Epidermal melanocyte (primary cell): ENCODE measurements at regions not wholly inside any gene's neighbourhood (a gene's known extent, or its start where the extent isn't known, plus 50 kb on each side); places are given as distances from the start of the nearest gene placed in this dataset.
"Not testable (repeated sequence)": the region's sequence is repeated elsewhere in the genome, so short reads cannot be mapped to it uniquely, and the experiment has no call there.

Source experiments
- DNase-seq: peaks from one replicate; pipeline ENCODE4 v3.0.0; 2011; ENCODE audit warnings: low spot score; ENCODE audit not compliant: insufficient read length

DNA sequence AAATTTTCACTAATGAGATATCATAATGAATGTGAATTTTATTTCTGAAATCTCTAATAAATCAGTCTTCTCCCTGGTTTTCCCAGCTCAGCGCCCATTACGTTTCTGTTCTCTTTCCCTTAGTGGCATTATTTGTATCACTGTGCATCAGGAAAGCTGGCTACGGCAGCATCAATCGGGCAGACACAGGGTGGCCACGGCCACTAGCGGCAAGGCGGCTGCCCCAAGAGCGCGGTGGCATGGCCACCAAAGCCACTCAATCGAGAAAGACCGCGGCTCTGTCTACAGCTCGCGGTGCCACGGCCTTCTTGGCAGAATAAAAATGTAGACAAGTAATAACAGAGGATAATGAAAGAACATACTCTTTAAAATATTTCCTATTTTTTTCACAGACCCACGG lies 168.0 kb downstream of the RPIA start:
- no peak for DNase-seq

DNA sequence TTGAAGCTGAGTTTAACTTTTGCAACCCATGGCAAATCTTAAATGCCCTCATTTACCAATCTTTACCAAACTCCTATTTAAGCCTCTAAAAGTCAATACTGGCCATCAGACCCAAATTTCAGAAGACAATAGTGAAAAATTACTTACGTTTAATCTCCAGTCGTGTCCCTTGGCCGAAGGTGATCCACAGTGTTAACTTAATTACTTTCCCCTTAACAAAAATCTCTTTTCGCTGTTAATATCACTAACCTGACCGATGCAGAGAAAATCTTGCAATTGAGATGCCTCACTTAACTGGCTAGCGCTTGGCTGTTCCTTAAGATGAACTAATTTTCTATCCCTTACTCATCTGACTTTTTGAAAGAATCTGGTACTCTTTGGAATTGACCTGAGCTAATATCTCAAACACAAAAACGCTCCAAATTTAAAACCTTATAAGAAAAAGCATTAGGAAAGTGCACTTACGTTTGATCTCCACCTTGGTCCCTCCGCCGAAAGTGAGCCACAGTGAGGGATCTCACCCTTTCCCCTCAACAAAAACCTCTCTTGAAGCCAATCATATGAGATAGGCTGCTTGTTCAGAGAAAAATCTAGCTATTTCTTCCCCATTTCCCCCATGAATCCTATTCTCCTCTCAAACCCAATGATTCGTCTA lies 169.1 kb downstream of the RPIA start:
- DNase-seq = no peak

DNA sequence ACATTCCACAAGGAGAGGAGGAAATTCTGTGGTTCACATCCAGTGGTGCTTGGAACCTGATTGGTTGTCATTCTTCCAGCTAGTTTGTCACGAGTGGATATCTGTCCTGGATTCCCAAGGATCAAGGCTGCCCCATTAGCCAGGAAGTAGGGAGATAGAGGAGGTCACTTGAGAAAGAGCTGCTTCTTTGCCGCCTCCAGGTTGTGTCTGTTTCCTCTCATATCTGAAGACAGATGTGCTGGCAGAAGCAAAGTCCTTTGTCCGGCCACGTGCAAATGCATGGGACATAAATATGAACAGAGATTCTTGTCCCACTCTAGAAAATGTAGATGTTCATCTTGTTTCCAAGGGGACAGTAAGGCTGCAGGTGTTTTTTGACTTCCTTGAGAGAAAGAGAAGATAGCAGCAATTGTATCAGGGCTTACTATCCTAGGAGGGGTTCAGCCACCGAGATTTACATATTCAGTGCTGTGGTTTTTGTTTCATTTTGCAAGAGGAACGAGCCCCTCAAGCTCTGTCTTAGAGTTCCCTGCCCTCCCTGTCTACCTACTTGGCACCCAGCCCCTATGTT lies 174.4 kb downstream of the RPIA start:
- DNase-seq = no peak

DNA sequence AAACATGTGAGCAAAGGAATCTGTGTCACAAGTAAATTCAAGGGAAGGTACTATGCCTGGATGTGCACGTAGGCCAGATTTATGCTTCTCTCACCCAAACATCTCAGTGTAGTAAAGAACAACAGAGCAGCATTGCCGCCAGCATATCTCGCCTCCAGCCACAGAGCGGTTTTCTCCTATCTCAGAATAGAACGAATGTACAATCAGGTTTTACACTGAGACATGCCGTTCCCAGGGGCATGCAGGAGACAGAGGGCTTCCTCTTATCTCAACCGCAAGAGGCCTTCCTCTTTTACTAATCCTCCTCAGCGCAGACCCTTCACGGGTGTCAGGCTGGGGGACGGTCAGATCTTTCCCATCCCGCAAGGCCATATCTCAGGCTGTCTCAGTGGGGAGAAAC lies 175.3 kb downstream of the RPIA start:
- DNase-seq = no peak

DNA sequence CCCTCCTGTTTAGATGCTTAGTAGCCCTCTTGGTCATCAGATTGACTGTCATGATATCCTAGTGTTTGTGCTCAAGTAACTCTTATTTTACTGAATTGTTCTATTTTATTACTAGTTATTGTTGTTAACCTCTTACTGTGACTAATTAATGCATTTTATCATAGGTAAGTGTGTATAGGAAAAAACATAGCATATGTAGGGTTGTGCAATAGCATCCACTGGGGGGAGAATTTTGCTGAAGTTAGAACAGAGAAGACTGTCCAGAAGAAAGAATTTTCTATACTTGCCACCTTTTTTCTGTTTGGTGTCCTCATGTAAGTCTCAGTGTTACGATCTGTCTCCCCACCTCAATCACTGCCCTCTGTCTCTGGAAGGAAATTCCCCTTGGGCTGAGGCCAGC lies 177.4 kb downstream of the RPIA start:
- no peak for DNase-seq

DNA sequence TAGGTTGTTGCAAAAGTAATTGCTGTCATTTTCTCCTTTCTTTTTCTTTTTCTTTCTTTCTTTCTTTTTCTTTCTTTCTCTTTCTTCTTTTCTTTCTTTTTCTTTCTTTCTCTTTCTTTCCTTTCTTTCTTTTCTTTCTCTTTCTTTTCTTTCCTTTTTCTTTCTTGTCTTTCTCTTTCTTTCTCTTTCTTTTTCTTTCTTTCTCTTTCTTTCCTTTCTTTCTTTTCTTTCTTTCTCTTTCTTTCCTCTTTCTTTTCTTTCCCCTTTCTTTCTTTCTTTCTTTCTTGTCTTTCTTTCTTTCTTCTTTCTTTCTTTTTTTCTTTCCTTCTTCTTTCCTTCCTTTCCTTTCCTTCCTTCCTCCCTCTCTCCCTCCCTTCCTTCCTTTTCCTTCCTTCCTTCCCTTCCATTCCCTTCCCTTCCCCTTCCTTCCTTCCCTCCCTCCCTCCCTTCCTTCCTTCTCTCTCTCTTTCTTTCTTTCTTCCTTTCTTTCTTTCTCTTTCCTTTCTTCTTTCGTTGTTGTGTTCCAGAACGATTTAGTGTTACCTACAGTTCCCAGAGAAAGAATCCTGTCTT lies 178.9 kb downstream of the RPIA start:
- DNase-seq = no peak

DNA sequence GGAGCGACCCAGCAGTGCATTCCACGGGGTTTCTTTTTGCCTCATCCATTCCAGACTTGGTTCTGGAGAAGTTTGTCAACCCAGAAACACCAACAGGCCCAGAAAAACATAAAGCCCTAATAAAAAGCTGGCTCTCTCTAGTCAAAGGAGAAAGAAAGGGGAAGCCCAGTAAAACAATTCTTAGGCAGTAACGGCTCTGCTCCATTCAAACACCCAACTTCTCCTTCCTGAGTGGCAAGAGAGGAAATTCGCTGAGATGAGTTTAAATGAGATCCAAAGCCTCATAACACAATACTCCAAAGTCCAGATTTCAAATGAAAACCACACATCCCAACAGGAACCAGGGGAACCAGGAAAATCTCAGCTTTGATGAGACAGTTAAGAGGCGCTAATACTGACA lies 179.9 kb downstream of the RPIA start:
- DNase-seq = no peak

DNA sequence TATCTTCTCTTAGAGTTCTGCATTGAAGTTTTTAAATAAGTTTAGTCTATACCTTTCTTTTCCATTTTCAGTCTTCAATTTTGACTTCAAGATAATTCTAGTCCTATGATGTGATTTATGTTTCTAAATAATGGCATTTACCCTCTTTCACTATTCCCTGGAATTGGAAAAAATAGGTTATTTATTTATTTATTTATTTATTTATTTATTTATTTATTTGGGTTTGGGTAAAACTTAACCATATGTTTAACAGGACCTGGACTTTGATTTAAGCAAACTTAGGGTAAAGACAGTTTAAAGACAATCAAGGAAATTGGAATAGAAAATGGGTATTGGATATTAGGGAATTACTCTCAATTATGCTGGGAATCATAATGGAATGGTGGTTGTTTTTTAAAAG lies 182.1 kb downstream of the RPIA start:
- no peak for DNase-seq

DNA sequence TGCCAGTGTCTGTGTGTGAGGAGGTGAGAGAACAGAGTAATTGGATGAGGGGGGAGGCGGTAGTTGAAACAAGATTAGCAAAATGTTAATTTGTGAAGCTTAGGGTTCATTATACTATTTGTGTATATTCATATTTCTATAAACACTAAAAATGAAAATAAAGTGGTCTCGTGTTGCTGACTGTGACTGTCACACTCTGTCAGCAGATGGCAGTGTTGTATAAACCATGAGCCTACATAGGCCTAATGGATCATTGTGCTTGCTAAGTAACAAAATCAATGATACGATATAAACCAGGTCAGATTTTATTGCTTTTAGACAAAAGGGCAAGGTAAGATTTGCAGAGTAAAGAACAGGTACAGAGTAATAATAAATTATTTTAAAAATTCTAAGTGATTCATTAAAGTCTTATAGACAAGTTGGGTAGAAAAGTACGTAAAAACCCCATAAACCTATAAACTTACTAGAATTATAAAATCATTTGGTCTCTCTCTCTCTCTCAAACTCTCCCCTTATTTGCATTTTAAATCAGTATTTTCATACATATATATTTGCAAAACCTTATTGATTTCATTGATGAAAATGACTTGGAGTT lies 182.7 kb downstream of the RPIA start:
- peak; percentile 34 for DNase-seq

DNA sequence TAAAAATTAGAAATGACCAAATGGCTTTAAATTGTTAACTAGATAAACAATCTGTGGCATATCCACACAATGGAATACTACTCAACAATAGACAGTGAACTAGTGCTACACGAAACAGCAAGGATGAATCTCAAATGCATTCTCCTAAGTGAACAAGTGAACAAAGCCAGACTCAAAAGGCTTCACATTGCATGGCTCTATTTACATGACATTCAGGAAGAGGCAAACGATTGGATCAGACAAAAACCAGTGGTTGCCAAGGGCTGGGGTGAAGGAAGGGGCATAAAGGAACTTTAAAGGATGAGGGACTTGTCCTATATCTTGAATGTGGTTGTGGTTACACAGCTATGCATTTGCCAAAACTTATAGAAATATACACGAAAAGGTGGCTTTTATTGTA lies 184.3 kb downstream of the RPIA start:
- DNase-seq = no peak

DNA sequence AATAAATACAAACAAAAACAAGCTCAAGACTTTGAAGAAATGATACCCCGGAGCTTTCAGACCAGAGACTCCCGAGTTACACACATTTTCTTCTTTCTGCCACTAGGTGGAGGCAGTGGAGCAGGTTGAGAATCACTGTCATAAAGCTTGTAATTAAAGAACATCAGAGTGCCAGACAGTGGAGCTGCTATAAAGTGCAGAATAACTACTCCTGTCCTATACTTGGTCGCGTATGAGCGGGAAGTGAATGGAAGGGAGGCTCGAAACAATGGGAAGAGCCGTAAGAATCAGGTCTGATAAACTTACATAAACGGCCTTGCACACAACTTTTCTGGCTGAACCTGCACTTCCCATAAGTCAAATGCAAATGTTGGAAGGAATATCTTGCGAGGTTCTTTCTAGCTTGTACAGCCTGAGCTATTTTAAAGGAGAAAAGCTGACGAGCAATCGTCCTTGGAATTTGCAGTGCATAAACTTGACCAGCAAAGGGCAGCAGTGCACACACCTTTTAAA lies 189.0 kb downstream of the RPIA start:
- DNase-seq = peak; percentile 31

DNA sequence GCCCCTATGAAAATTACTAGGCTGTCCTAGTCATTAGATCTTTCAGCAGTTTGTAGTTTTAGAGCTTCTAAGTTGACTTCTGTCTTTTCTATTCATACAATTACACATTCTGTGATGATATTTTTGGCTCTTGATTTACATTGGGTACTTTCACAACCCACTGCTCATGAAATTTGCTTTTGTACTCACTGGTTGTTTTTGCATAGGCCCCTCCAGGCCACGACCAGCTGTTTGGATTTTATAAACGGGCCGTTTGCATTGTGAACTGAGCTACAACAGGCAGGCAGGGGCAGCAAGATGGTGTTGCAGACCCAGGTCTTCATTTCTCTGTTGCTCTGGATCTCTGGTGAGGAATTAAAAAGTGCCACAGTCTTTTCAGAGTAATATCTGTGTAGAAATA lies 193.8 kb downstream of the RPIA start:
- no peak for DNase-seq

DNA sequence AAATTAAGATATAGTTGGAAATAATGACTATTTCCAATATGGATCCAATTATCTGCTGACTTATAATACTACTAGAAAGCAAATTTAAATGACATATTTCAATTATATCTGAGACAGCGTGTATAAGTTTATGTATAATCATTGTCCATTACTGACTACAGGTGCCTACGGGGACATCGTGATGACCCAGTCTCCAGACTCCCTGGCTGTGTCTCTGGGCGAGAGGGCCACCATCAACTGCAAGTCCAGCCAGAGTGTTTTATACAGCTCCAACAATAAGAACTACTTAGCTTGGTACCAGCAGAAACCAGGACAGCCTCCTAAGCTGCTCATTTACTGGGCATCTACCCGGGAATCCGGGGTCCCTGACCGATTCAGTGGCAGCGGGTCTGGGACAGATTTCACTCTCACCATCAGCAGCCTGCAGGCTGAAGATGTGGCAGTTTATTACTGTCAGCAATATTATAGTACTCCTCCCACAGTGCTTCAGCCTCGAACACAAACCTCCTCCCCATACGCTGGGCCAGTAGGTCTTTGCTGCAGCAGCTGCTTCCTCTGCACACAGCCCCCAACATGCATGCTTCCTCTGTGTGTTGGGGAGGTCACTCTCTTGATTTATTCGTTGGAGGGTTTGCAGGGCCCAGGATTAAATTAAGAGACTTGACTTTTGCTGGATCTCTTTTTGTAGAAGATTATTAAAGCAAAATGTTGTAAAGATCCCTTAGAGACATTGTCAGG lies 194.4 kb downstream of the RPIA start:
- DNase-seq = no peak

DNA sequence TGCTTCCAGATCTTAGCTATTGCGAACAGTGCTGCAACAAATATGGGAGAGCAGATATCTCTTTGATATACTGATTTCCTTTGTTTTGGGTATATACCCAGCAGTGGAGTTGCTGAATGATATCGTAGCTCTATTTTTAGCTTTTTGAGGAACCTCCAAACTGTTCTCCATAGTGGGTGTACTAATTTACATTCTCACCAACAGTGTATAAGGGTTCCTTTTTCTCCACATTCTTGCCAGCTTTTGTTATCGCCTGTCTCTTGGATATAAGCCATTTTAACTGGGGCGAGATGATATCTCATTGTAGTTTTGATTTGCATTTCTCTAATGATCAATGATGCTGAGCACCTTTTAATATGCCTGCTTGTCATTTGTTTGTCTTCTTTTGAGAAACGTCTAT lies 196.0 kb downstream of the RPIA start:
- DNase-seq = not testable (repeated sequence)

DNA sequence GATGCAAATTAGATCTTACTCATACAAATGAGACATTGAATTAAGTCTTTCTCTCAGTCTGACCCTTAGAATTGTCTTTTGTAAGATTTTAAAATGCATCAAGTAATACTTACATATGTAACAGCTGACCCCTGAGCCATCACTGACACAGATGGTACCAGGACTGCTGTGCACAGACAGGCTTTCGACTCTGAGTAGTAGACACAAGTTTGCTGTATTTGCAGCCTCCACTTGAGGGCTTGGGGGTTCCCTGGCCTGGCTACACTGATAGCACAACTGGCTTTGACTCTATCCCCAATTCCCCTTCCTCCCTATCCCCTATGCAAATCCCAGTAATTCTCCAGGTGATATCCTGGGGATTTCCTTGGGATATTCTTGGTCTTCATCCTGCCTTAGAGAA lies 200.7 kb downstream of the RPIA start:
- DNase-seq = no peak

DNA sequence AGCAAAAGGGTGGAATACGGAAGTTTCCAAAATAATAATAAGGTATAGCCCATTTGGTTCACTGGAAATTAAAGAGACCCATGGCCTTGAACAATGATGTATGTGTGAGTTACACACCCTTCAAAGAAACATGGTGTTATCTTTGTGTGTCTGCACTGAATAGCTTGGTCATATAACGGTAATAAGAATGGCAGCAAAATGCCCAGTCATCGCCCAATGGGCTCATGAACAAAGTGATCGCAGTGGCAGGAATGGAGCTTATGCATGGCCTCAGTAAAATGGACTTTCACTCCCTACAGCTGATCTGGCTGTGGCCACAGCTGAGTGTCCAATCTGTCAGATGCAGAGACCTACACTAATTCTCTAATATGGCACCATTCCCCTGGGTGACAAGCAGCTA lies 201.3 kb downstream of the RPIA start:
- no peak for DNase-seq

DNA sequence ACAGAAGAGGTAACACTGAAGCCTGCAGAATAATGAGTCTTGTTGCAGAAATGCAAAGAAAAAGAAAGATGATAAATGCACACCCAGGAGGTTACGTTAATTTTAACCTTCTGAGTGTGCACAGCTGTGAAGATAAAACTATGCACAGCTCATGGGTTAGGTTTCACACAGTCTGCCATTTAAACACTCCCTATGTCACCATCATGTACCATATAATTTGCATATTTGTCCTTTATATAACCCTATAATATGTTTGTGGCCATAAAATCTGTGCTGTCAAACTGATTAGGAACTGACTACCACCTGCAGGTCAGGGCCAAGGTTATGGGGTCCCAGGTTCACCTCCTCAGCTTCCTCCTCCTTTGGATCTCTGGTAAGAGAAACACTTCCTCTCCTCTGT lies 205.5 kb downstream of the RPIA start:
- no peak for DNase-seq

DNA sequence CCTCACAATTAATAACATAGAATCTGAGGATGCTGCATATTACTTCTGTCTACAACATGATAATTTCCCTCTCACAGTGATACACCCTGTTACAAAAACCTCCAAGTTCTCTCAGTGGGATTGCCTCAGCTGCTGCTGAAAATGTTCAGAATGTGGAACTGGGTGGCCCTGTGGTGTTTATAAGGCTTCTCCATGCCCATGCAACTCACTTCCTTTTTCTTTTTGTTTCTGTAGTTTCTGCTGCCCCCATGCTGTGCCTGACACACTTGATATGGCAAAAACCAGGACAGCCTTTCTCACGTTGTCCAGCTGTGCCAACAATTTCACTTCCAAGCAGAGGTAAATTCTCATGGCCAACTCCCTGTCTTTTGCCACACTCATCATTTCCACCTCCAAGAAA lies 206.2 kb downstream of the RPIA start:
- DNase-seq = no peak

DNA sequence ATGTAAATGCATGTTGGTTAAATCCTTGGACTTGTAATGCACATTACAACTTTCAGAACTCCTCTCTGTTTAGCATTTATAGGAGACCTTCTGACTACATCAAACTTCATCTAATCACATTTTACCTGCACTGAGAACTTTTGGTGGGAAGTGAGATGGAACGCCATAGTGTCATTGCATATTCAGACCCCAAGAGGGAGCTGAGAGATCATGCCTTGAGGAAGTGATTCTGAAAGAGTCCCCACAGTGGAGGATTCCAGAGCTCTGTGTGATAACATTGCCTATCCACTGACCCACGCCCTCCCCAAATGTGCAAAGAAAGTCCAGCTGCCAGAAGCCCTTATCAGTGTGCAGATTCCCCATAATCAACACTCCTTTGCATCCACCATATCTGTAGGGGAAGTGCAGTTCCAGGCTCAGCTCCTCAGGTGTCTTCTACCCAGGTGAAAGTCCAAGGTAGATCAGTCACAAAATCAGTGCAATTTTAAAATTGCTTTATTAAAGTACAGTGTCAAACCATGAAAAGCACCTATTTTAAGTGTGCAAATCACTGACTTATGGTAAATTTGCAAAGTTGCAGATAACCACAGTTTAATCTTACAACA lies 212.4 kb downstream of the RPIA start:
- DNase-seq = no peak

DNA sequence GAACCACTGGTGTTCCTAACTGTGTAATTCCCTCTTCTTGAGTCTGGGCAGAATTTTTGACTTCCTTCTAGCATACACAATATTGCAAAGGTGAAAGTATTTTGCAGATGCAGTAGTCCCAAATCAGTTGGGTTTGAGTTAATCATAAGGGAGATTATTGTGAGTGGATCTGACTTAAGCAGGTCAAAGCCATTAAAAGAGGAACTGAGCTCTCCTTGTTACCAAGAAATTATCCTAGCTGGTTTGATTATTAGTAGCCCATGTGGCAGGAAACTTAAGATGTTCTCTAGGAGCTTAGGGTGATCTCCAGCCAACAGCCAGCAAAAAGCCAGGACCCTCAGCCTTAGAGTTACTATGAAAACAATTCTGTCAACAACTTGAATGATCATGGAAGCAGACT lies 221.8 kb downstream of the RPIA start:
- no peak for DNase-seq

DNA sequence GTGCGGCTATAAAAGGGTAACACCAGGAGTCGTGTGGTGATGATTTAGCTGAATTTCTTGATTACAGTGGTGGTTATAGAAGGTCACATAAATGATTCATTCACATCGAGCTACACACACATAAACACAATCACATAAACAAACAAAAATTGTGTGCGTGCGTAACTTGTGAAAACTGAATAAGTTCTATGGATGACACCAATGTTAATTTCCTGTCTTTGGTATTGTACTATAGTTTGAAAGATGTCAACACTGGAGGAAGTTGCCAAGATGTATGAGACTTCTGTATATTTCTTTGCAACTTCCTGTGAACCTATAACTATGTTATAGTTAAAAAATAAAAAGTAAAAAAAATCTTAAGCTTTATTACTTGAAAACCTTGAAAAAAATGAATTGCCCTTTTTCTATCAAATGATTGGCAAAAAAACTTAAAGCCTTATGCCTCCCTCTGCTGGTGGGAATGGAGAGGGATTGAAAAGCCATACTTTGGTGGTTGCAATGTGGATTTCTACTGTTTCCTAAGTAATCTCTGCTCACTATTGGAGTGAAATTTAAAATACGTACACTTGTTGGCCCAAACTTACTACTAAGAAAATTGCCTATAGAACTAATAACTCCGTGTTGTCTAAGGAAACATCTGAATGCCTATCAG lies 227.7 kb downstream of the RPIA start:
- no peak for DNase-seq
